Astrocyte (in vitro differentiated cells and primary cell): ENCODE measurements at regions not wholly inside any gene's neighbourhood (a gene's known extent, or its start where the extent isn't known, plus 50 kb on each side); places are given as distances from the start of the nearest gene placed in this dataset.

Experiments used
- DNase-seq: peaks from one replicate; pipeline ENCODE4 v3.0.0-alpha.2; 2010; ENCODE audit warnings: low read depth
- FAIRE-seq: peaks from 2 replicates; lab custom pipeline; 2011; peaks lifted over from hg19 to GRCh38; lab: Jason Lieb, UNC
- H2AFZ ChIP-seq: 2 replicates; pipeline ENCODE4 v1.6.0; 2012; ENCODE audit warnings: low read depth, low read length, inconsistent platforms
- H3K27ac ChIP-seq: 2 replicates; pipeline ENCODE4 v1.5.1; 2011; ENCODE audit warnings: low read depth, low read length, inconsistent platforms
- H3K27me3 ChIP-seq: 2 replicates; pipeline ENCODE4 v1.6.0; 2011; ENCODE audit warnings: low read length, inconsistent platforms; ENCODE audit not compliant: insufficient read depth
- H3K36me3 ChIP-seq: 2 replicates; pipeline ENCODE4 v1.5.1; 2011; ENCODE audit warnings: low read length, inconsistent platforms; ENCODE audit not compliant: insufficient read depth
- H3K4me1 ChIP-seq: 2 replicates; pipeline ENCODE4 v1.5.1; 2011; ENCODE audit warnings: low read length, inconsistent platforms; ENCODE audit not compliant: insufficient read depth
- H3K4me2 ChIP-seq: 2 replicates; pipeline ENCODE4 v1.6.0; 2012; ENCODE audit warnings: low read length, inconsistent platforms
- H3K4me3 ChIP-seq: 2 replicates; pipeline ENCODE4 v1.5.1; 2011; ENCODE audit warnings: low read depth, mild to moderate bottlenecking, low read length, inconsistent platforms; ENCODE audit not compliant: insufficient read depth
- H3K79me2 ChIP-seq: 2 replicates; pipeline ENCODE4 v1.6.0; 2012; ENCODE audit warnings: mild to moderate bottlenecking, low read length, inconsistent platforms; ENCODE audit not compliant: insufficient read depth
- H3K9ac ChIP-seq: 2 replicates; pipeline ENCODE4 v1.6.0; 2012; ENCODE audit warnings: mild to moderate bottlenecking, low read length, inconsistent platforms
- H3K9me3 ChIP-seq: 2 replicates; pipeline ENCODE4 v1.5.1; 2012; ENCODE audit warnings: low read depth, mild to moderate bottlenecking, low read length, inconsistent platforms; ENCODE audit not compliant: insufficient read depth
- H4K20me1 ChIP-seq: 2 replicates; pipeline ENCODE4 v1.6.0; 2012; ENCODE audit warnings: low read length, inconsistent platforms; ENCODE audit not compliant: insufficient read depth
- H3K27ac Mint-ChIP-seq: one replicate; pipeline ENCODE4 v1.8.0; 2021; ENCODE audit warnings: mild to moderate bottlenecking, mixed read lengths; ENCODE audit not compliant: unreplicated experiment
- H3K27me3 Mint-ChIP-seq: one replicate; pipeline ENCODE4 v1.8.0; 2021; ENCODE audit warnings: low read depth, mixed read lengths; ENCODE audit not compliant: unreplicated experiment
- H3K36me3 Mint-ChIP-seq: one replicate; pipeline ENCODE4 v1.8.0; 2021; ENCODE audit warnings: low read depth, mixed read lengths; ENCODE audit not compliant: unreplicated experiment
- H3K4me1 Mint-ChIP-seq: one replicate; pipeline ENCODE4 v1.8.0; 2021; ENCODE audit warnings: low read depth, mixed read lengths; ENCODE audit not compliant: unreplicated experiment
- H3K4me3 Mint-ChIP-seq: one replicate; pipeline ENCODE4 v1.8.0; 2021; ENCODE audit warnings: mild to moderate bottlenecking, moderate library complexity, mixed read lengths; ENCODE audit not compliant: unreplicated experiment
- H3K9me3 Mint-ChIP-seq: one replicate; pipeline ENCODE4 v1.8.0; 2021; ENCODE audit warnings: mild to moderate bottlenecking, mixed read lengths; ENCODE audit not compliant: unreplicated experiment
- CTCF ChIP-seq: IDR thresholded peaks from 2 replicates; pipeline ENCODE4 v1.5.1; 2011; ENCODE audit warnings: low read depth, mild to moderate bottlenecking, inconsistent platforms, low read length, moderate library complexity; ENCODE audit not compliant: insufficient read depth
- EZH2 ChIP-seq: IDR thresholded peaks from 2 replicates; pipeline ENCODE4 v1.6.1; 2012; ENCODE audit warnings: mild to moderate bottlenecking, low read length, inconsistent platforms; ENCODE audit not compliant: insufficient read depth

GRCh38 chr12:115466076-115466475 is 782.1 kb upstream of the TBX3 start:
- no peak overlapping the region for H3K27ac ChIP-seq
- H3K9me3 Mint-ChIP-seq = peaks cover 2% of the 10 kb centered on the region

GRCh38 chr12:115464661-115465060 is 780.7 kb upstream of the TBX3 start:
- FAIRE-seq = no peak
- Histone ChIP-seq H3K4me1 (no peaks in the 10 kb centered on the region), H3K79me2 (no peaks in the 10 kb centered on the region), H3K4me2 (no peak overlapping the region), H3K9me3 (no peaks in the 10 kb centered on the region), H3K36me3 (no peaks in the 10 kb centered on the region), H3K27ac (no peak overlapping the region), H3K9ac (no peak overlapping the region), H4K20me1 (no peaks in the 10 kb centered on the region), H3K27me3 (no peaks in the 10 kb centered on the region), H3K4me3 (no peak overlapping the region), H2AFZ (no peak overlapping the region)
- Mint-ChIP-seq H3K36me3 (peaks cover 2% of the 10 kb centered on the region), H3K4me1 (no peaks in the 10 kb centered on the region), H3K9me3 (peaks cover 2% of the 10 kb centered on the region), H3K4me3 (no peak overlapping the region), H3K27me3 (peaks cover 28% of the 10 kb centered on the region), H3K27ac (no peak overlapping the region)
- no peak for TF ChIP-seq EZH2
- TF ChIP-seq CTCF = no peak
- DNase-seq = no peak

More at GRCh38 chr12:115466076-115466475, 782.1 kb upstream of the TBX3 start:
- Mint-ChIP-seq H3K27ac (no peak overlapping the region), H3K27me3 (peaks cover 30% of the 10 kb centered on the region), H3K36me3 (peaks cover 2% of the 10 kb centered on the region), H3K4me3 (no peak overlapping the region), H3K4me1 (no peaks in the 10 kb centered on the region)
- TF ChIP-seq CTCF (no peak), EZH2 (no peak)
- Histone ChIP-seq H4K20me1 (no peaks in the 10 kb centered on the region), H3K9ac (no peak overlapping the region), H3K4me1 (no peaks in the 10 kb centered on the region), H3K4me3 (no peak overlapping the region), H3K4me2 (no peak overlapping the region), H2AFZ (no peak overlapping the region), H3K79me2 (no peaks in the 10 kb centered on the region), H3K27me3 (no peaks in the 10 kb centered on the region), H3K9me3 (no peaks in the 10 kb centered on the region), H3K36me3 (no peaks in the 10 kb centered on the region)
- DNase-seq (no peak), FAIRE-seq (no peak)

DNA sequence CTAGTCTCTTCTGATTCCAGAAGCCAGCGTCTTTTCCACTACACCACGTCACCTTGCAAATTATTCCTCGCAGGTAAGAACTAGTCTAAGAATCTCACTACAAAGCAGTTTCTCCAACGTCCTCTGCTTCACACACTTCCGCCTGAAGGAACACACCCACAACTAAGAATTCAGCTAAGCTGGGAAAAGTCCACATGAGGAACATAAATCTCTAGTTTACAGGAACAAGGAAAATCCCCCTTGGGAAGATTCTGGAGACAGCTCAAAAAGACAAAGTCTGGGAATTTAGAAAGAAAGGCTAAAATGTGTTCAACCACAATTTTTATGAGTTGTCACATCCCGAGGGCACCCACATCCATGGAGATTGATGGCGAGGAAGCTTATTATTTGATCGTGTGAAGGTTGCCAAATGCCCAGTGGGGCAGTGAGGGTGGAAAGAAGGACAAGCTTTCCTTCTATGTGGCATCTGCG is 780.2 kb upstream of the TBX3 start:
- Mint-ChIP-seq H3K27me3 (peaks cover 29% of the 10 kb centered on the region), H3K9me3 (peaks cover 2% of the 10 kb centered on the region), H3K27ac (no peak overlapping the region), H3K36me3 (peaks cover 2% of the 10 kb centered on the region), H3K4me1 (no peaks in the 10 kb centered on the region), H3K4me3 (no peak overlapping the region)
- H2AFZ ChIP-seq = no peak overlapping the region
- no peak overlapping the region for H3K4me3 ChIP-seq
- H3K4me1 ChIP-seq = no peaks in the 10 kb centered on the region
- no peaks in the 10 kb centered on the region for H3K27me3 ChIP-seq
- no peaks in the 10 kb centered on the region for H4K20me1 ChIP-seq
- FAIRE-seq (no peak), DNase-seq (no peak)
- H3K4me2 ChIP-seq = no peak overlapping the region
- no peak for TF ChIP-seq EZH2
- no peak for TF ChIP-seq CTCF
- H3K9me3 ChIP-seq = no peaks in the 10 kb centered on the region
- H3K79me2 ChIP-seq = no peaks in the 10 kb centered on the region
- H3K9ac ChIP-seq = no peak overlapping the region
- no peak overlapping the region for H3K27ac ChIP-seq
- no peaks in the 10 kb centered on the region for H3K36me3 ChIP-seq
